Inferior parietal cortex (tissue), 1 donor: ENCODE measurements at regions not wholly inside any gene's neighbourhood (a gene's known extent, or its start where the extent isn't known, plus 50 kb on each side); places are given as distances from the start of the nearest gene placed in this dataset.

Experiments
- DNase-seq: peaks from one replicate; pipeline ENCODE4 v3.0.0-alpha.2; 2016; ENCODE audit errors: extremely low spot score

GRCh38 chr3:35946854-35947515 is 307.7 kb downstream of the ARPP21 start:
- no peak for DNase-seq

GRCh38 chr3:35950021-35950420 is 310.7 kb downstream of the ARPP21 start:
- no peak for DNase-seq

- no peak for DNase-seq
These were observed 315.1 kb downstream of the ARPP21 start for GRCh38 chr3:35954413-35954812.

GRCh38 chr3:35965908-35966307 is 326.6 kb downstream of the ARPP21 start:
- DNase-seq: peak; percentile 64

GRCh38 chr3:35966629-35967464 is 327.5 kb downstream of the ARPP21 start:
- no peak for DNase-seq

GRCh38 chr3:35968043-35968622 is 328.8 kb downstream of the ARPP21 start:
- no peak for DNase-seq

- no peak for DNase-seq
These were observed 330.1 kb downstream of the ARPP21 start for GRCh38 chr3:35969406-35969805.

- no peak for DNase-seq
These were observed 331.5 kb downstream of the ARPP21 start for GRCh38 chr3:35970793-35971192.

GRCh38 chr3:35971686-35972085 is 332.4 kb downstream of the ARPP21 start:
- DNase-seq: no peak

- DNase-seq: no peak
These were observed 335.5 kb downstream of the ARPP21 start for GRCh38 chr3:35974872-35975271.

GRCh38 chr3:35986161-35986560 is 346.8 kb downstream of the ARPP21 start:
- DNase-seq: no peak

- DNase-seq: no peak
These were observed 348.1 kb downstream of the ARPP21 start for GRCh38 chr3:35987386-35987785.

GRCh38 chr3:35992041-35992440 is 352.7 kb downstream of the ARPP21 start:
- no peak for DNase-seq

- DNase-seq: no peak
These were observed 368.5 kb upstream of the STAC start for GRCh38 chr3:36011791-36012190.

- no peak for DNase-seq
These were observed 366.9 kb upstream of the STAC start for GRCh38 chr3:36013425-36013824.

- DNase-seq: no peak
These were observed 355.1 kb upstream of the STAC start for GRCh38 chr3:36025232-36025631.

GRCh38 chr3:36032180-36033047 is 347.9 kb upstream of the STAC start:
- no peak for DNase-seq

- DNase-seq: no peak
These were observed 321.8 kb upstream of the STAC start for GRCh38 chr3:36058404-36059030.

GRCh38 chr3:36060950-36061349 is 319.4 kb upstream of the STAC start:
- DNase-seq: no peak

- DNase-seq: no peak
These were observed 316.3 kb upstream of the STAC start for GRCh38 chr3:36063992-36064391.

GRCh38 chr3:36065321-36065720 is 315.0 kb upstream of the STAC start:
- no peak for DNase-seq
